ENCODE measurements at regions not wholly inside any gene's neighbourhood (a gene's known extent, or its start where the extent isn't known, plus 50 kb on each side); places are given as distances from the start of the nearest gene placed in this dataset.

DNA sequence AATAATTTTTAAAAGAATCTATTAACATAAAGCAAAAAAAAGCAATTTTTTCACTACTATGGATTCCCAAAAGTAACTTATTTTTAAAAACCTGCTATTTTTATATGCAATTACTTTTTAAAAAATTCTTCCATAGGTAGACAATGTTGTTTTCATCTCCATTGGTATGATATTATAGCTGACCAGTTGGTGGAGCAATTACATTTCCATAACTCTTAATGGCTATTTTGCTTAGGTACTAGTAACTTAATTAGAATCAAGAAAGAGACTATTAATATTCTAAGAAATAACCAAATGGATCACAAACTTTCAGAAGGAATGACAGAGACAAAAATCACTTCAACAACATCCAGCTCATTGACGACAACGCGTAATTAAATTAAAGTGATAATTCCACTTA is 64.7 kb upstream of the PTCSC3 start:
- TF ChIP-seq, protein P1, sequence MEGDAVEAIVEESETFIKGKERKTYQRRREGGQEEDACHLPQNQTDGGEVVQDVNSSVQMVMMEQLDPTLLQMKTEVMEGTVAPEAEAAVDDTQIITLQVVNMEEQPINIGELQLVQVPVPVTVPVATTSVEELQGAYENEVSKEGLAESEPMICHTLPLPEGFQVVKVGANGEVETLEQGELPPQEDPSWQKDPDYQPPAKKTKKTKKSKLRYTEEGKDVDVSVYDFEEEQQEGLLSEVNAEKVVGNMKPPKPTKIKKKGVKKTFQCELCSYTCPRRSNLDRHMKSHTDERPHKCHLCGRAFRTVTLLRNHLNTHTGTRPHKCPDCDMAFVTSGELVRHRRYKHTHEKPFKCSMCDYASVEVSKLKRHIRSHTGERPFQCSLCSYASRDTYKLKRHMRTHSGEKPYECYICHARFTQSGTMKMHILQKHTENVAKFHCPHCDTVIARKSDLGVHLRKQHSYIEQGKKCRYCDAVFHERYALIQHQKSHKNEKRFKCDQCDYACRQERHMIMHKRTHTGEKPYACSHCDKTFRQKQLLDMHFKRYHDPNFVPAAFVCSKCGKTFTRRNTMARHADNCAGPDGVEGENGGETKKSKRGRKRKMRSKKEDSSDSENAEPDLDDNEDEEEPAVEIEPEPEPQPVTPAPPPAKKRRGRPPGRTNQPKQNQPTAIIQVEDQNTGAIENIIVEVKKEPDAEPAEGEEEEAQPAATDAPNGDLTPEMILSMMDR (IDR thresholded peaks at IDR 0.05) = no peak
- TF ChIP-seq POLR2A (IDR thresholded peaks at IDR 0.05) = no peak

All from transverse colon (tissue), 3 donors.